GM23338 (cell line): ENCODE measurements at regions not wholly inside any gene's neighbourhood (a gene's known extent, or its start where the extent isn't known, plus 50 kb on each side); places are given as distances from the start of the nearest gene placed in this dataset.

ENCODE experiments used
- CREB1 ChIP-seq: fragments of 250-450 bp; sonication (Bioruptor Pico); IDR thresholded peaks from 2 replicates; pipeline ENCODE4 v1.5.0; 2020; ENCODE audit warnings: low read depth, mild to moderate bottlenecking, moderate library complexity
- CTCF ChIP-seq, 2 experiments: fragments of 200-600 bp in 1 of 2; sonication (generic) in 1 of 2; conservative IDR thresholded peaks; 2 replicates each; pipeline versions ENCODE4 v1.5.1 to v1.6.1; 2016 to 2017; ENCODE audit warnings: antibody characterized with exemption in 2 of 2, low read depth in 2 of 2, mild to moderate bottlenecking in 2 of 2, moderate library complexity in 1 of 2
- ETS1 ChIP-seq: IDR thresholded peaks from 2 replicates; pipeline ENCODE4 v1.6.1; 2016; ENCODE audit warnings: antibody characterized with exemption
- EZH2 ChIP-seq: fragments of 200-600 bp; sonication (generic); IDR thresholded peaks from one replicate; pipeline ENCODE4 v1.8.0; 2017; ENCODE audit warnings: antibody characterized with exemption, mild to moderate bottlenecking, low read depth; ENCODE audit not compliant: unreplicated experiment
- EZH2phosphoT487 ChIP-seq: fragments of 200-600 bp; sonication (generic); IDR thresholded peaks from one replicate; pipeline ENCODE4 v1.8.1; 2018; ENCODE audit warnings: antibody characterized with exemption; ENCODE audit not compliant: unreplicated experiment
- JUNB ChIP-seq: IDR thresholded peaks from one replicate; pipeline ENCODE4 v1.6.1; 2016; ENCODE audit warnings: antibody characterized with exemption; ENCODE audit not compliant: unreplicated experiment
- NANOG ChIP-seq: IDR thresholded peaks from 2 replicates; pipeline ENCODE4 v1.6.1; 2016; ENCODE audit warnings: antibody characterized with exemption, borderline replicate concordance
- POLR2AphosphoS5 ChIP-seq: IDR thresholded peaks from 2 replicates; pipeline ENCODE4 v1.6.1; 2016; ENCODE audit warnings: antibody characterized with exemption, low read depth
- REST ChIP-seq: IDR thresholded peaks from one replicate; pipeline ENCODE4 v1.6.1; 2018; ENCODE audit warnings: antibody characterized with exemption; ENCODE audit not compliant: unreplicated experiment
- ZNF331 ChIP-seq: fragments of 250-450 bp; sonication (Bioruptor Pico); IDR thresholded peaks from 2 replicates; pipeline ENCODE4 v1.5.0; 2020; ENCODE audit warnings: low read depth, mild to moderate bottlenecking, moderate library complexity

GRCh38 chr10:62990126-62990525 is 143.0 kb upstream of the NRBF2 start:
- TF ChIP-seq EZH2 (no peak), CTCF (conservative IDR thresholded peaks at IDR 0.05; ENCODE audit: low read depth in 2 of 2) (no peak), CREB1 (CRISPR knock-in tag) (no peak), EZH2phosphoT487 (no peak), REST (no peak), POLR2AphosphoS5 (no peak), NANOG (no peak), ZNF331 (CRISPR knock-in tag) (no peak), ETS1 (no peak), JUNB (no peak)
